GM23338 (cell line): ENCODE measurements at regions not wholly inside any gene's neighbourhood (a gene's known extent, or its start where the extent isn't known, plus 50 kb on each side); places are given as distances from the start of the nearest gene placed in this dataset.
A peak's percentile ranks its signal among the peaks of the same experiment; 100 is the strongest.

Experiments
- ATAC-seq: fragments of 200-7000 bp; cut with Tn5 transposase; 3 replicates; pipeline ENCODE4 v1.9.1; 2020
- DNase-seq: peaks from one replicate; pipeline ENCODE4 v3.0.0-alpha.2; 2015; ENCODE audit warnings: low spot score
- H2AFZ ChIP-seq: fragments of 200-600 bp; sonication (generic); 2 replicates; pipeline ENCODE4 v1.8.0; 2016; ENCODE audit warnings: antibody characterized with exemption, mild to moderate bottlenecking, moderate library complexity
- H3F3A ChIP-seq: fragments of 200-600 bp; sonication (generic); replicated peaks from 2 replicates; pipeline ENCODE4 v1.8.0; 2017; ENCODE audit warnings: antibody characterized with exemption, mixed run types, low read depth
- H3K27ac ChIP-seq: fragments of 200-600 bp; sonication (generic); 2 replicates; pipeline ENCODE4 v1.6.1; 2016; ENCODE audit warnings: low read depth
- H3K27me3 ChIP-seq: fragments of 200-600 bp; sonication (generic); 2 replicates; pipeline ENCODE4 v1.8.0; 2016; ENCODE audit warnings: mild to moderate bottlenecking, mixed run types, moderate library complexity; ENCODE audit not compliant: insufficient read depth
- H3K36me3 ChIP-seq: fragments of 200-600 bp; sonication (generic); 2 replicates; pipeline ENCODE4 v1.8.0; 2016; ENCODE audit warnings: mild to moderate bottlenecking; ENCODE audit not compliant: insufficient read depth
- H3K4me1 ChIP-seq: fragments of 200-600 bp; sonication (generic); 2 replicates; pipeline ENCODE4 v1.8.0; 2016; ENCODE audit warnings: mild to moderate bottlenecking, moderate library complexity; ENCODE audit not compliant: insufficient read depth
- H3K4me2 ChIP-seq: fragments of 200-600 bp; sonication (generic); 2 replicates; pipeline ENCODE4 v1.7.1; 2017; ENCODE audit warnings: mixed run types
- H3K4me3 ChIP-seq: fragments of 200-600 bp; sonication (generic); 2 replicates; pipeline ENCODE4 v1.6.1; 2016; ENCODE audit warnings: mixed run types
- H3K79me2 ChIP-seq: fragments of 200-600 bp; sonication (generic); replicated peaks from 2 replicates; pipeline ENCODE4 v1.8.0; 2017; ENCODE audit warnings: mild to moderate bottlenecking; ENCODE audit not compliant: insufficient read depth
- H3K9me2 ChIP-seq: fragments of 200-600 bp; sonication (generic); 2 replicates; pipeline ENCODE4 v1.8.0; 2017; ENCODE audit not compliant: insufficient read depth
- H4K20me1 ChIP-seq: fragments of 200-600 bp; sonication (generic); replicated peaks from 2 replicates; pipeline ENCODE4 v1.8.0; 2017; ENCODE audit warnings: mild to moderate bottlenecking; ENCODE audit not compliant: insufficient read depth
- H3K27ac Mint-ChIP-seq: 2 replicates; pipeline ENCODE4 v1.8.0; 2020; ENCODE audit warnings: inconsistent platforms, mild to moderate bottlenecking, moderate library complexity, mixed read lengths
- H3K27me3 Mint-ChIP-seq: 3 replicates; pipeline ENCODE4 v1.8.0; 2022; ENCODE audit warnings: low read depth, mild to moderate bottlenecking, moderate library complexity, mixed read lengths, inconsistent platforms; ENCODE audit not compliant: insufficient read depth, poor library complexity
- H3K36me3 Mint-ChIP-seq: 3 replicates; pipeline ENCODE4 v1.8.0; 2021; ENCODE audit warnings: low read depth, mild to moderate bottlenecking, inconsistent platforms, moderate library complexity, mixed read lengths
- H3K4me1 Mint-ChIP-seq: 3 replicates; pipeline ENCODE4 v1.8.0; 2020; ENCODE audit warnings: mild to moderate bottlenecking, inconsistent platforms, mixed read lengths
- H3K4me3 Mint-ChIP-seq: 3 replicates; pipeline ENCODE4 v1.8.0; 2021; ENCODE audit warnings: moderate library complexity, mild to moderate bottlenecking, inconsistent platforms, mixed read lengths
- H3K9me3 Mint-ChIP-seq: 3 replicates; pipeline ENCODE4 v1.8.0; 2020; ENCODE audit warnings: moderate library complexity, mild to moderate bottlenecking, inconsistent platforms, mixed read lengths
- CREB1 ChIP-seq: fragments of 250-450 bp; sonication (Bioruptor Pico); IDR thresholded peaks from 2 replicates; pipeline ENCODE4 v1.5.0; 2020; ENCODE audit warnings: low read depth, mild to moderate bottlenecking, moderate library complexity
- EZH2 ChIP-seq: fragments of 200-600 bp; sonication (generic); IDR thresholded peaks from one replicate; pipeline ENCODE4 v1.8.0; 2017; ENCODE audit warnings: antibody characterized with exemption, mild to moderate bottlenecking, low read depth; ENCODE audit not compliant: unreplicated experiment
- STAT1 ChIP-seq: IDR thresholded peaks from one replicate; pipeline ENCODE4 v1.6.1; 2016; ENCODE audit warnings: antibody characterized with exemption; ENCODE audit not compliant: unreplicated experiment
- TF ChIP-seq, protein P1 (sequence below), 2 experiments: fragments of 200-600 bp in 1 of 2; sonication (generic) in 1 of 2; conservative IDR thresholded peaks; 2 replicates each; pipeline versions ENCODE4 v1.5.1 to v1.6.1; 2016 to 2017; ENCODE audit warnings: antibody characterized with exemption in 2 of 2, low read depth in 2 of 2, mild to moderate bottlenecking in 2 of 2, moderate library complexity in 1 of 2

DNA sequence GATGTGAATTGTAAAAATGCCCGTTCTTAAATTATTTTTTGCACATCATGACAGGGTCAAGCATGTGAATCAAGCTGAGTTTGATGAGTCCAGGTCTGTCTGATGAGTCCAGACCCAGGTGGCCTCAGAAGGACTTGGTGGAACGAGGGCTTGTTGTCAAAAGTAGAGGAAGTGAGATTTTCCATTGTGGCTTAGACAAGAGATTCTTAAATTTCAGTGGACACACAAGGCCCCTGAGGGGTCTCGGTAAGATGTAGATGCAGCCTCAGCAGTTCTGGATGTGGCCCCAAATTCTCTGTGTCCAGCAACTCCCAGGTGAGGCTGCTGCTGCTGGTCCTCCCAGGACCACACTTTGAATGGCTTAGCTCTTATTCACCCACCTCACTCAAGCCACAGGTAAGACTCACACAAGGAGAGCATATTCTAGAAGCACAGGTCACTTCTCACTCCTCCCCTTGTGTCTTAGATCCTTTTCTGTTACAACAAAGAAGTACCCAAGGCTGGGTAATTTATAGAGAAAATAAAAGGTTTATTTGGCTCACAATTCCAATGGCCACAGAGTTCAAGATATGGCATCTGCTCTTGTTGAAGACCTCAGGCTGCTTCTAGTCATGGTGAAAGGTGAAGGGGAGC lies 98.8 kb downstream of the GGTLC2 start:
- H3K4me1 Mint-ChIP-seq = peaks cover 19% of the 10 kb centered on the region
- no peak overlapping the region for H3K4me3 Mint-ChIP-seq
- Histone ChIP-seq H3K36me3 (no peaks in the 10 kb centered on the region), H3K4me2 (no peak overlapping the region), H3F3A (no peaks in the 10 kb centered on the region), H4K20me1 (no peaks in the 10 kb centered on the region), H3K27ac (no peak overlapping the region), H3K9me2 (no peaks in the 10 kb centered on the region), H3K4me3 (no peak overlapping the region), H3K4me1 (no peaks in the 10 kb centered on the region), H3K27me3 (peaks cover 75% of the 10 kb centered on the region), H2AFZ (no peak overlapping the region), H3K79me2 (no peaks in the 10 kb centered on the region)
- no peak for TF ChIP-seq CREB1
- peaks cover 55% of the 10 kb centered on the region for H3K27me3 Mint-ChIP-seq
- H3K27ac Mint-ChIP-seq = no peak overlapping the region
- DNase-seq (no peak), ATAC-seq (no peak)
- no peaks in the 10 kb centered on the region for H3K36me3 Mint-ChIP-seq
- H3K9me3 Mint-ChIP-seq = no peaks in the 10 kb centered on the region

DNA sequence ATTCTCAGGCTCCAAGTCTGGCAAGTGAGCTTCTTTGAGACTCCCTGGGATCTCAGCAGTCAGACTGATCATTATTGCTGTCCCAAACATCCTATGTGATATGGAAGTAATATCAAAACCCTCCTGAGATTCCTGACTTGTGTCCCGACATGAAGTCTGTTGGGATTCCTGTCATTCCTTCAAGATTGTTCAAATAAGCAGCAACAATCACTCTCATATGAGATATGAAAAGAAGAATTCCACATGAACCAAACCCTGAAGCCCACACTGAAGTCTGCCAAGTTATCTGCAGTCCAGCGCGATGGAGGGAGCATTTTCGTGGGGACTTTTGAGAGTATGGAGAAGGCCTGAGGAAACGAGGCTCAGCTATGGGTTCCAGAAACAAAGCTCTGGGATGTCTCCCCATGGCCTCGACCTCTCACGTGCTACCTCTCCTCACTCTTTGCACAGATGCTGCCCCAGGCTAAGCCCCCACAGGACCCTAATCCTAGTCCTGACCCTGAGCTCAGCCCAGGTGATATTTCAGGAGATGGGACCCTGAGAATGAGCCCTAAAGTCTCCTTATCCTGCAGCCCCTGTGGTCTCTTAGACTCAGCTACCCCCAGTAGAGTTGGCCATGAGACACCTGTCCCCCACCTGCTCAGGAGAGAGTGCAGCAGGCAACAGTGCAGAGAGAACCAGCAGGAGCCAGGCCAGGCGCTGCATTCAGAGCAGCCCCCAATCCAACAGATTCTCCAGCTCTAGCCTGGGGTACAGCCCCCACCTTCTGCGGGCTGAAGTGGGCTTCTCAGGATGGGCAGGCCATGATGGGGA lies 100.2 kb downstream of the GGTLC2 start:
- Histone ChIP-seq H3F3A (no peaks in the 10 kb centered on the region), H2AFZ (no peak overlapping the region), H3K27me3 (peaks cover 74% of the 10 kb centered on the region), H3K4me1 (no peaks in the 10 kb centered on the region), H3K27ac (no peak overlapping the region), H3K4me2 (no peak overlapping the region), H3K79me2 (no peaks in the 10 kb centered on the region), H3K9me2 (no peaks in the 10 kb centered on the region), H3K36me3 (no peaks in the 10 kb centered on the region), H4K20me1 (no peaks in the 10 kb centered on the region), H3K4me3 (no peak overlapping the region)
- H3K4me1 Mint-ChIP-seq = peaks cover 19% of the 10 kb centered on the region
- peaks cover 56% of the 10 kb centered on the region for H3K27me3 Mint-ChIP-seq
- no peaks in the 10 kb centered on the region for H3K36me3 Mint-ChIP-seq
- no peak for TF ChIP-seq EZH2
- TF ChIP-seq CREB1 = no peak
- TF ChIP-seq, protein P1, sequence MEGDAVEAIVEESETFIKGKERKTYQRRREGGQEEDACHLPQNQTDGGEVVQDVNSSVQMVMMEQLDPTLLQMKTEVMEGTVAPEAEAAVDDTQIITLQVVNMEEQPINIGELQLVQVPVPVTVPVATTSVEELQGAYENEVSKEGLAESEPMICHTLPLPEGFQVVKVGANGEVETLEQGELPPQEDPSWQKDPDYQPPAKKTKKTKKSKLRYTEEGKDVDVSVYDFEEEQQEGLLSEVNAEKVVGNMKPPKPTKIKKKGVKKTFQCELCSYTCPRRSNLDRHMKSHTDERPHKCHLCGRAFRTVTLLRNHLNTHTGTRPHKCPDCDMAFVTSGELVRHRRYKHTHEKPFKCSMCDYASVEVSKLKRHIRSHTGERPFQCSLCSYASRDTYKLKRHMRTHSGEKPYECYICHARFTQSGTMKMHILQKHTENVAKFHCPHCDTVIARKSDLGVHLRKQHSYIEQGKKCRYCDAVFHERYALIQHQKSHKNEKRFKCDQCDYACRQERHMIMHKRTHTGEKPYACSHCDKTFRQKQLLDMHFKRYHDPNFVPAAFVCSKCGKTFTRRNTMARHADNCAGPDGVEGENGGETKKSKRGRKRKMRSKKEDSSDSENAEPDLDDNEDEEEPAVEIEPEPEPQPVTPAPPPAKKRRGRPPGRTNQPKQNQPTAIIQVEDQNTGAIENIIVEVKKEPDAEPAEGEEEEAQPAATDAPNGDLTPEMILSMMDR (conservative IDR thresholded peaks at IDR 0.05; ENCODE audit: low read depth in 2 of 2) = no peak
- ATAC-seq = no peak
- H3K9me3 Mint-ChIP-seq = no peaks in the 10 kb centered on the region
- DNase-seq = no peak
- no peak overlapping the region for H3K4me3 Mint-ChIP-seq
- H3K27ac Mint-ChIP-seq = no peak overlapping the region

DNA sequence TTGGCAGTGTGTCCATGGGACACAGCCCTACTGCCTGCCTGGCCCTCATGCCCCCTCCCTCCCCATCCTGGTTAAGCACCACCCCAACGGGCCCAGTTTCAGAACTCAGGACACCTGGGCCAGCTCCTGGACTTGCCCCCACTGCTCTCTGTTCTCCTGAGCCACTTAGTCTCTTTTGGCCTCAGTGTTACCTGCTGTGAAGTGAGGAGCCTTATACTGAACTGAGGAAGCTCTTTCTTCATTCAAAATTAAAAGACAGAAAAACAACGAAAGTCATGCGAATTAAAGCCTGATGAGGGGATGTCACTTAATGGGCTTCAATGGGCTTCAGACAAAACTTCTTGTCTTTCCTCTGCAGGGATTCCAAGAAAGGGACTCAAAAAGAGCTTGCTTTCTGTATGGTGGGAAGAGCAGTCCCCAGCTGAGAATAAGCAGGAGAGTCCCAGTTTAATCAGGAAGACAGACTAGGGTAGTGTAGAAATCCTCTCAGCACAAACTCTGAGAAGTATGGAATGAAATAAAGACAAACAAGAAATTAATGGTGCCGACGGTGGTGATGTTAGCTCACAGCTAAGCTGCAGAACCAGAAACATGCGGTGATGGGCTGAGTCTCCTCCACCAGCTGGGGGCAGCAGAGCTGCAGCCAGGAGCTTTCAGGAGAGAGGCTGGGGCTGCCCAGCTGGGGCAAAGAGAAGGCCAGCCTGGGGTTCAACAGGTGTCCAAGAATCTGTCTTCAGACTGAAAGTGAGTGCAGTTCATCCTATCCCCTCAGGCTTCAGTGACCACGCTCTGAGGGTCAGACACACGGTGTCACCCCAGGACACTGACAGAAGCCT lies 101.0 kb downstream of the GGTLC2 start:
- H3K36me3 ChIP-seq = no peaks in the 10 kb centered on the region
- no peak overlapping the region for H2AFZ ChIP-seq
- Mint-ChIP-seq H3K9me3 (no peaks in the 10 kb centered on the region), H3K27ac (no peak overlapping the region), H3K4me1 (peaks cover 19% of the 10 kb centered on the region), H3K27me3 (peaks cover 55% of the 10 kb centered on the region), H3K4me3 (no peak overlapping the region), H3K36me3 (no peaks in the 10 kb centered on the region)
- H3K4me3 ChIP-seq = no peak overlapping the region
- ATAC-seq = peak; percentile 92
- no peak overlapping the region for H3K27ac ChIP-seq
- no peaks in the 10 kb centered on the region for H3K9me2 ChIP-seq
- H3K79me2 ChIP-seq = no peaks in the 10 kb centered on the region
- TF ChIP-seq STAT1 = no peak
- TF ChIP-seq EZH2 = no peak
- TF ChIP-seq, protein P1 (conservative IDR thresholded peaks at IDR 0.05; ENCODE audit: low read depth in 2 of 2) = peak; percentile 69 to 75
- H3K27me3 ChIP-seq = peaks cover 75% of the 10 kb centered on the region
- DNase-seq = peak; percentile 70
- H4K20me1 ChIP-seq = no peaks in the 10 kb centered on the region
- no peaks in the 10 kb centered on the region for H3K4me1 ChIP-seq
- H3K4me2 ChIP-seq = no peak overlapping the region
- no peaks in the 10 kb centered on the region for H3F3A ChIP-seq
